Right atrium auricular region (tissue), 2 donors: ENCODE measurements at regions not wholly inside any gene's neighbourhood (a gene's known extent, or its start where the extent isn't known, plus 50 kb on each side); places are given as distances from the start of the nearest gene placed in this dataset.

ENCODE experiments used
- DNase-seq: peaks from one replicate; pipeline ENCODE4 v3.0.0-alpha.2; 2019; ENCODE audit warnings: low spot score
- H3K27ac ChIP-seq, 2 donors: fragments of 200-600 bp; sonication (generic); 1 replicate in 1 of 2; 2 replicates in 1 of 2; pipeline ENCODE4 v1.5.1; 2016 to 2019
- H3K27me3 ChIP-seq, 2 donors: fragments of 200-600 bp; sonication (generic); one replicate each; pipeline versions ENCODE4 v1.5.1 to v1.6.0; 2017 to 2019
- H3K36me3 ChIP-seq: fragments of 200-600 bp; sonication (generic); one replicate; pipeline ENCODE4 v1.5.1; 2016
- H3K4me1 ChIP-seq, 2 donors: fragments of 200-600 bp; sonication (generic); one replicate each; pipeline versions ENCODE4 v1.5.1 to v1.6.0; 2017 to 2019
- H3K4me3 ChIP-seq, 2 donors: fragments of 200-600 bp; sonication (generic); 1 replicate in 1 of 2; 2 replicates in 1 of 2; pipeline ENCODE4 v1.5.1; 2017 to 2019; ENCODE audit warnings: mild to moderate bottlenecking in 1 of 2, moderate library complexity in 1 of 2
- H3K9me3 ChIP-seq, 2 donors: fragments of 200-600 bp; sonication (generic); one replicate each; pipeline ENCODE4 v1.5.1; 2019
- CTCF ChIP-seq, 2 donors: fragments of 200-600 bp; sonication (generic); IDR thresholded peaks; one replicate each; pipeline ENCODE4 v1.5.1; 2019; ENCODE audit warnings: antibody characterized with exemption in 2 of 2

- no peak for DNase-seq
- H3K27me3 ChIP-seq = no peaks in the 10 kb centered on the region
- peaks cover 0 to 5% of the 10 kb centered on the region in 2 donors for H3K4me1 ChIP-seq
- no peak for TF ChIP-seq CTCF (IDR thresholded peaks at IDR 0.05)
- no peak overlapping the region for H3K4me3 ChIP-seq
- no peaks in the 10 kb centered on the region for H3K36me3 ChIP-seq
- H3K9me3 ChIP-seq = no peaks in the 10 kb centered on the region
- no peak overlapping the region for H3K27ac ChIP-seq
Observed at GRCh38 chr2:5367321-5367720, 324.9 kb upstream of the SOX11 start.

- TF ChIP-seq CTCF (IDR thresholded peaks at IDR 0.05) = no peak
- no peak for DNase-seq
Observed at GRCh38 chr2:5368263-5368662, 323.9 kb upstream of the SOX11 start.

GRCh38 chr2:5369510-5369909, 322.7 kb upstream of the SOX11 start:
- Histone ChIP-seq H3K27me3 (no peaks in the 10 kb centered on the region), H3K9me3 (no peaks in the 10 kb centered on the region), H3K4me1 (peaks cover 0 to 5% of the 10 kb centered on the region in 2 donors), H3K4me3 (no peak overlapping the region), H3K36me3 (no peaks in the 10 kb centered on the region), H3K27ac (no peak overlapping the region)
- no peak for TF ChIP-seq CTCF (IDR thresholded peaks at IDR 0.05)
- DNase-seq = no peak

More at GRCh38 chr2:5368263-5368662, 323.9 kb upstream of the SOX11 start:
- H3K9me3 ChIP-seq = no peaks in the 10 kb centered on the region
- peaks cover 0 to 5% of the 10 kb centered on the region in 2 donors for H3K4me1 ChIP-seq
- H3K27me3 ChIP-seq = no peaks in the 10 kb centered on the region
- H3K27ac ChIP-seq = no peak overlapping the region
- no peak overlapping the region for H3K4me3 ChIP-seq
- H3K36me3 ChIP-seq = no peaks in the 10 kb centered on the region

- H3K4me1 ChIP-seq = peaks cover 0 to 5% of the 10 kb centered on the region in 2 donors
- DNase-seq = no peak
- H3K27ac ChIP-seq = no peak overlapping the region
- no peak for TF ChIP-seq CTCF (IDR thresholded peaks at IDR 0.05)
- H3K9me3 ChIP-seq = no peaks in the 10 kb centered on the region
- H3K27me3 ChIP-seq = no peaks in the 10 kb centered on the region
- no peaks in the 10 kb centered on the region for H3K36me3 ChIP-seq
- no peak overlapping the region for H3K4me3 ChIP-seq
Observed at GRCh38 chr2:5370158-5370557, 322.0 kb upstream of the SOX11 start.

GRCh38 chr2:5372141-5372540, 320.0 kb upstream of the SOX11 start:
- no peak for DNase-seq
- Histone ChIP-seq H3K27me3 (no peaks in the 10 kb centered on the region), H3K4me1 (no peaks in the 10 kb centered on the region), H3K36me3 (no peaks in the 10 kb centered on the region), H3K4me3 (no peak overlapping the region), H3K27ac (no peak overlapping the region), H3K9me3 (no peaks in the 10 kb centered on the region)
- no peak for TF ChIP-seq CTCF (IDR thresholded peaks at IDR 0.05)

GRCh38 chr2:5373200-5373599, 319.0 kb upstream of the SOX11 start:
- Histone ChIP-seq H3K9me3 (no peaks in the 10 kb centered on the region), H3K36me3 (no peaks in the 10 kb centered on the region), H3K27me3 (no peaks in the 10 kb centered on the region), H3K4me1 (no peaks in the 10 kb centered on the region), H3K4me3 (no peak overlapping the region), H3K27ac (no peak overlapping the region)
- DNase-seq = no peak
- TF ChIP-seq CTCF (IDR thresholded peaks at IDR 0.05) = no peak
